ENCODE measurements at regions not wholly inside any gene's neighbourhood (a gene's known extent, or its start where the extent isn't known, plus 50 kb on each side); places are given as distances from the start of the nearest gene placed in this dataset.
A peak's percentile ranks its signal among the peaks of the same experiment; 100 is the strongest.

GRCh38 chr2:134109246-134109645 is 144.6 kb upstream of the MGAT5 start:
- H3K4me1 ChIP-seq (ENCODE audit: control insufficient read depth in 1 of 2, insufficient read depth in 2 of 2, low read length in 2 of 2): no peaks in the 10 kb centered on the region
- H3K27me3 ChIP-seq (ENCODE audit: control insufficient read depth in 1 of 2, insufficient read depth in 2 of 2, low read length in 2 of 2): no peaks in the 10 kb centered on the region
- no peak overlapping the region for H3K27ac ChIP-seq (ENCODE audit: low read depth, low read length)
- no peak overlapping the region for H3K4me3 ChIP-seq (ENCODE audit: low read depth in 1 of 2, low read length in 2 of 2)
- H3K9me3 ChIP-seq (ENCODE audit: control insufficient read depth in 1 of 2, low read length in 2 of 2): no peaks in the 10 kb centered on the region
- H3K9ac ChIP-seq (ENCODE audit: low read depth in 1 of 2, low read length in 2 of 2): no peak overlapping the region
- no peaks in the 10 kb centered on the region for H3K36me3 ChIP-seq (ENCODE audit: control insufficient read depth in 1 of 2, insufficient read depth in 2 of 2, low read length in 2 of 2)

GRCh38 chr2:134109725-134110124 is 144.1 kb upstream of the MGAT5 start:
- Histone ChIP-seq H3K27me3 (ENCODE audit: control insufficient read depth in 1 of 2, insufficient read depth in 2 of 2, low read length in 2 of 2) (no peaks in the 10 kb centered on the region), H3K4me1 (ENCODE audit: control insufficient read depth in 1 of 2, insufficient read depth in 2 of 2, low read length in 2 of 2) (no peaks in the 10 kb centered on the region), H3K9ac (ENCODE audit: low read depth in 1 of 2, low read length in 2 of 2) (no peak overlapping the region), H3K9me3 (ENCODE audit: control insufficient read depth in 1 of 2, low read length in 2 of 2) (no peaks in the 10 kb centered on the region), H3K4me3 (ENCODE audit: low read depth in 1 of 2, low read length in 2 of 2) (no peak overlapping the region), H3K27ac (ENCODE audit: low read depth, low read length) (no peak overlapping the region), H3K36me3 (ENCODE audit: control insufficient read depth in 1 of 2, insufficient read depth in 2 of 2, low read length in 2 of 2) (no peaks in the 10 kb centered on the region)

- no peak overlapping the region for H3K4me3 ChIP-seq (ENCODE audit: low read depth in 1 of 2, low read length in 2 of 2)
- H3K27me3 ChIP-seq (ENCODE audit: control insufficient read depth in 1 of 2, insufficient read depth in 2 of 2, low read length in 2 of 2): no peaks in the 10 kb centered on the region
- no peaks in the 10 kb centered on the region for H3K36me3 ChIP-seq (ENCODE audit: control insufficient read depth in 1 of 2, insufficient read depth in 2 of 2, low read length in 2 of 2)
- H3K9ac ChIP-seq (ENCODE audit: low read depth in 1 of 2, low read length in 2 of 2): no peak overlapping the region
- no peaks in the 10 kb centered on the region for H3K9me3 ChIP-seq (ENCODE audit: control insufficient read depth in 1 of 2, low read length in 2 of 2)
- no peaks in the 10 kb centered on the region for H3K4me1 ChIP-seq (ENCODE audit: control insufficient read depth in 1 of 2, insufficient read depth in 2 of 2, low read length in 2 of 2)
- H3K27ac ChIP-seq (ENCODE audit: low read depth, low read length): no peak overlapping the region
Observed at GRCh38 chr2:134110532-134110931, 143.3 kb upstream of the MGAT5 start.

- Histone ChIP-seq H3K9ac (ENCODE audit: low read depth in 1 of 2, low read length in 2 of 2) (no peak overlapping the region), H3K27me3 (ENCODE audit: control insufficient read depth in 1 of 2, insufficient read depth in 2 of 2, low read length in 2 of 2) (no peaks in the 10 kb centered on the region), H3K9me3 (ENCODE audit: control insufficient read depth in 1 of 2, low read length in 2 of 2) (no peaks in the 10 kb centered on the region), H3K4me3 (ENCODE audit: low read depth in 1 of 2, low read length in 2 of 2) (no peak overlapping the region), H3K36me3 (ENCODE audit: control insufficient read depth in 1 of 2, insufficient read depth in 2 of 2, low read length in 2 of 2) (no peaks in the 10 kb centered on the region), H3K4me1 (ENCODE audit: control insufficient read depth in 1 of 2, insufficient read depth in 2 of 2, low read length in 2 of 2) (peaks cover 18 to 23% of the 10 kb centered on the region in 2 donors), H3K27ac (ENCODE audit: low read depth, low read length) (no peak overlapping the region)
Observed at GRCh38 chr2:134117676-134118075, 136.2 kb upstream of the MGAT5 start.

- Histone ChIP-seq H3K9ac (ENCODE audit: low read depth in 1 of 2, low read length in 2 of 2) (peak overlapping the region in 1 of 2 donors; percentile 72), H3K4me1 (ENCODE audit: control insufficient read depth in 1 of 2, insufficient read depth in 2 of 2, low read length in 2 of 2) (peaks cover 26 to 31% of the 10 kb centered on the region in 2 donors), H3K9me3 (ENCODE audit: control insufficient read depth in 1 of 2, low read length in 2 of 2) (no peaks in the 10 kb centered on the region), H3K27me3 (ENCODE audit: control insufficient read depth in 1 of 2, insufficient read depth in 2 of 2, low read length in 2 of 2) (no peaks in the 10 kb centered on the region), H3K4me3 (ENCODE audit: low read depth in 1 of 2, low read length in 2 of 2) (peak overlapping the region; percentile 2 to 40), H3K36me3 (ENCODE audit: control insufficient read depth in 1 of 2, insufficient read depth in 2 of 2, low read length in 2 of 2) (no peaks in the 10 kb centered on the region), H3K27ac (ENCODE audit: low read depth, low read length) (no peak overlapping the region)
Observed at GRCh38 chr2:134118279-134119116, 135.4 kb upstream of the MGAT5 start.

- H3K36me3 ChIP-seq (ENCODE audit: control insufficient read depth in 1 of 2, insufficient read depth in 2 of 2, low read length in 2 of 2): no peaks in the 10 kb centered on the region
- H3K27me3 ChIP-seq (ENCODE audit: control insufficient read depth in 1 of 2, insufficient read depth in 2 of 2, low read length in 2 of 2): no peaks in the 10 kb centered on the region
- peak overlapping the region; percentile 74 to 87 for H3K4me3 ChIP-seq (ENCODE audit: low read depth in 1 of 2, low read length in 2 of 2)
- peak overlapping the region; percentile 74 for H3K27ac ChIP-seq (ENCODE audit: low read depth, low read length)
- H3K9ac ChIP-seq (ENCODE audit: low read depth in 1 of 2, low read length in 2 of 2): peak overlapping the region; percentile 10 to 72
- H3K9me3 ChIP-seq (ENCODE audit: control insufficient read depth in 1 of 2, low read length in 2 of 2): no peaks in the 10 kb centered on the region
- H3K4me1 ChIP-seq (ENCODE audit: control insufficient read depth in 1 of 2, insufficient read depth in 2 of 2, low read length in 2 of 2): peaks cover 33 to 38% of the 10 kb centered on the region in 2 donors
Observed at GRCh38 chr2:134119117-134119712, 134.7 kb upstream of the MGAT5 start.

- peak overlapping the region; percentile 74 to 87 for H3K4me3 ChIP-seq (ENCODE audit: low read depth in 1 of 2, low read length in 2 of 2)
- H3K4me1 ChIP-seq (ENCODE audit: control insufficient read depth in 1 of 2, insufficient read depth in 2 of 2, low read length in 2 of 2): peaks cover 39 to 45% of the 10 kb centered on the region in 2 donors
- H3K27ac ChIP-seq (ENCODE audit: low read depth, low read length): peak overlapping the region; percentile 74
Observed at GRCh38 chr2:134119713-134120405, 134.0 kb upstream of the MGAT5 start.

GRCh38 chr2:134120406-134120732 is 133.5 kb upstream of the MGAT5 start:
- Histone ChIP-seq H3K9me3 (ENCODE audit: control insufficient read depth in 1 of 2, low read length in 2 of 2) (no peaks in the 10 kb centered on the region), H3K9ac (ENCODE audit: low read depth in 1 of 2, low read length in 2 of 2) (peak overlapping the region; percentile 72 to 82), H3K4me3 (ENCODE audit: low read depth in 1 of 2, low read length in 2 of 2) (peak overlapping the region; percentile 74 to 87), H3K4me1 (ENCODE audit: control insufficient read depth in 1 of 2, insufficient read depth in 2 of 2, low read length in 2 of 2) (peaks cover 44 to 50% of the 10 kb centered on the region in 2 donors), H3K27me3 (ENCODE audit: control insufficient read depth in 1 of 2, insufficient read depth in 2 of 2, low read length in 2 of 2) (no peaks in the 10 kb centered on the region), H3K27ac (ENCODE audit: low read depth, low read length) (peak overlapping the region; percentile 74), H3K36me3 (ENCODE audit: control insufficient read depth in 1 of 2, insufficient read depth in 2 of 2, low read length in 2 of 2) (no peaks in the 10 kb centered on the region)

More at GRCh38 chr2:134119713-134120405, 134.0 kb upstream of the MGAT5 start:
- Histone ChIP-seq H3K9ac (ENCODE audit: low read depth in 1 of 2, low read length in 2 of 2) (peak overlapping the region; percentile 72 to 82), H3K27me3 (ENCODE audit: control insufficient read depth in 1 of 2, insufficient read depth in 2 of 2, low read length in 2 of 2) (no peaks in the 10 kb centered on the region), H3K9me3 (ENCODE audit: control insufficient read depth in 1 of 2, low read length in 2 of 2) (no peaks in the 10 kb centered on the region), H3K36me3 (ENCODE audit: control insufficient read depth in 1 of 2, insufficient read depth in 2 of 2, low read length in 2 of 2) (no peaks in the 10 kb centered on the region)

- H3K36me3 ChIP-seq (ENCODE audit: control insufficient read depth in 1 of 2, insufficient read depth in 2 of 2, low read length in 2 of 2): no peaks in the 10 kb centered on the region
- peak overlapping the region; percentile 72 to 82 for H3K9ac ChIP-seq (ENCODE audit: low read depth in 1 of 2, low read length in 2 of 2)
- peak overlapping the region; percentile 74 to 87 for H3K4me3 ChIP-seq (ENCODE audit: low read depth in 1 of 2, low read length in 2 of 2)
- no peaks in the 10 kb centered on the region for H3K9me3 ChIP-seq (ENCODE audit: control insufficient read depth in 1 of 2, low read length in 2 of 2)
- peak overlapping the region; percentile 74 for H3K27ac ChIP-seq (ENCODE audit: low read depth, low read length)
- H3K27me3 ChIP-seq (ENCODE audit: control insufficient read depth in 1 of 2, insufficient read depth in 2 of 2, low read length in 2 of 2): no peaks in the 10 kb centered on the region
- peaks cover 50 to 56% of the 10 kb centered on the region in 2 donors for H3K4me1 ChIP-seq (ENCODE audit: control insufficient read depth in 1 of 2, insufficient read depth in 2 of 2, low read length in 2 of 2)
Observed at GRCh38 chr2:134120733-134121630, 132.9 kb upstream of the MGAT5 start.

All from duodenal mucosa (tissue), 2 donors.